B cell (primary cell): ENCODE measurements at regions not wholly inside any gene's neighbourhood (a gene's known extent, or its start where the extent isn't known, plus 50 kb on each side); places are given as distances from the start of the nearest gene placed in this dataset.

ENCODE experiments used
- ATAC-seq: fragments of 200-7000 bp; cut with Tn5 transposase; one replicate; pipeline ENCODE4 v1.10.0; 2021; ENCODE audit warnings: low read depth, mild to moderate bottlenecking, moderate number of reproducible peaks, moderate library complexity
- CTCF ChIA-PET: fragments of 350-600 bp; sonication (Branson Sonifier 250); formaldehyde crosslinking; loops from one replicate; lab custom pipeline; 2021; ENCODE audit warnings: antibody characterized with exemption, inconsistent platforms; lab: Charles Lee
- POLR2A ChIA-PET: fragments of 350-600 bp; sonication (Branson Sonifier 250); formaldehyde crosslinking; loops from one replicate; lab custom pipeline; 2021; ENCODE audit warnings: antibody characterized with exemption; lab: Charles Lee
- DNase-seq: peaks from one replicate; pipeline ENCODE4 v3.0.0; 2013
- H2AFZ ChIP-seq: 2 replicates; pipeline ENCODE4 v1.6.1; 2012; ENCODE audit warnings: mild to moderate bottlenecking, low read depth, low read length; ENCODE audit not compliant: insufficient read depth, poor library complexity, severe bottlenecking
- H3K27ac ChIP-seq, 2 donors: 1 replicate in 1 of 2; 2 replicates in 1 of 2; pipeline ENCODE4 v1.5.1; 2012 to 2013; ENCODE audit warnings: low read length in 2 of 2, mild to moderate bottlenecking in 2 of 2, moderate library complexity in 1 of 2
- H3K27me3 ChIP-seq, 4 experiments: fragments of 200-600 bp in 1 of 4; sonication (generic) in 1 of 4; replicated peaks in 1 of 4; 1 replicate in 2 of 4; 2 replicates in 2 of 4; pipeline versions ENCODE4 v1.6.1 to v1.7.0; 2013 to 2016; ENCODE audit warnings: low read length in 3 of 4, mild to moderate bottlenecking in 2 of 4, mixed read lengths in 1 of 4, moderate library complexity in 1 of 4; ENCODE audit not compliant: insufficient read depth in 4 of 4, control insufficient read depth in 3 of 4; ENCODE audit errors: control extremely low read depth in 1 of 4
- H3K36me3 ChIP-seq, 2 experiments: replicated peaks in 1 of 2; 1 replicate in 1 of 2; 2 replicates in 1 of 2; pipeline versions ENCODE4 v1.6.1 to v1.7.1; 2013; ENCODE audit warnings: low read length in 1 of 2; ENCODE audit not compliant: insufficient read depth in 2 of 2, control insufficient read depth in 1 of 2; ENCODE audit errors: control extremely low read depth in 1 of 2, extremely low read depth in 1 of 2
- H3K4me1 ChIP-seq, 2 donors: fragments of 200-600 bp in 1 of 2; sonication (generic) in 1 of 2; 1 replicate in 1 of 2; 2 replicates in 1 of 2; pipeline versions ENCODE4 v1.5.1 to v1.6.1; 2013 to 2017; ENCODE audit warnings: low read length in 2 of 2; ENCODE audit not compliant: control insufficient read depth in 2 of 2, insufficient read depth in 2 of 2
- H3K4me2 ChIP-seq: replicated peaks from 2 replicates; pipeline ENCODE3; 2012; ENCODE audit warnings: mild to moderate bottlenecking, low read depth, low read length; ENCODE audit not compliant: poor library complexity, severe bottlenecking
- H3K4me3 ChIP-seq, 5 experiments: fragments of 200-600 bp in 1 of 5; sonication (generic) in 1 of 5; 1 replicate in 3 of 5; 2 replicates in 2 of 5; pipeline versions ENCODE4 v1.5.1 to v1.7.0; 2011 to 2016; ENCODE audit warnings: low read length in 4 of 5, mild to moderate bottlenecking in 4 of 5, low read depth in 2 of 5, control low read depth in 1 of 5, moderate library complexity in 1 of 5; ENCODE audit not compliant: insufficient read depth in 1 of 5; ENCODE audit errors: control extremely low read depth in 1 of 5, extremely low read depth in 1 of 5
- H3K79me2 ChIP-seq: fragments of 200-600 bp; sonication (generic); one replicate; pipeline ENCODE4 v1.6.0; 2016; ENCODE audit warnings: low read length; ENCODE audit not compliant: control insufficient read depth, insufficient read depth
- H3K9ac ChIP-seq: fragments of 200-600 bp; sonication (generic); 2 replicates; pipeline ENCODE4 v1.6.1; 2017; ENCODE audit warnings: mild to moderate bottlenecking, low read length, moderate library complexity
- H3K9me3 ChIP-seq, 3 donors: one replicate each; pipeline versions ENCODE4 v1.6.1 to v1.7.1; 2013; ENCODE audit warnings: low read length in 2 of 3; ENCODE audit not compliant: control insufficient read depth in 2 of 3, insufficient read depth in 1 of 3; ENCODE audit errors: control extremely low read depth in 1 of 3
- H4K20me1 ChIP-seq: 2 replicates; pipeline ENCODE4 v1.6.0; 2012; ENCODE audit warnings: mild to moderate bottlenecking, low read length; ENCODE audit not compliant: insufficient read depth, control insufficient read depth, poor library complexity, severe bottlenecking
- H3K27ac Mint-ChIP-seq: one replicate; pipeline ENCODE4 v1.8.0; 2021; ENCODE audit warnings: mixed read lengths
- H3K27me3 Mint-ChIP-seq: one replicate; pipeline ENCODE4 v1.8.0; 2021; ENCODE audit warnings: mixed read lengths
- H3K4me1 Mint-ChIP-seq: one replicate; pipeline ENCODE4 v1.8.0; 2021; ENCODE audit warnings: mixed read lengths
- H3K4me3 Mint-ChIP-seq: one replicate; pipeline ENCODE4 v1.8.0; 2021; ENCODE audit warnings: mixed read lengths
- H3K9me3 Mint-ChIP-seq: one replicate; pipeline ENCODE4 v1.8.0; 2022; ENCODE audit warnings: mixed read lengths; ENCODE audit not compliant: insufficient read depth
- CTCF ChIP-seq: fragments of 200-600 bp; IDR thresholded peaks from one replicate; pipeline ENCODE4 v1.8.0; 2022; ENCODE audit warnings: antibody characterized with exemption, mild to moderate bottlenecking
- EZH2 ChIP-seq: IDR thresholded peaks from 2 replicates; pipeline ENCODE4 v1.6.1; 2012; ENCODE audit warnings: borderline replicate concordance, low read depth, mild to moderate bottlenecking, moderate library complexity, low read length; ENCODE audit not compliant: insufficient read depth, poor library complexity, severe bottlenecking
- WGBS: methylation state at CpG from one replicate; pipeline ENCODE4 v1.1.5; 2013; ENCODE audit warnings: missing lambda C conversion rate; ENCODE audit not compliant: insufficient coverage; 5-methylcytosine and 5-hydroxymethylcytosine counted together
- intact Hi-C: fragments of 100-400 bp; cut with micrococcal nuclease; formaldehyde crosslinking; loops from one replicate; pipeline ENCODE4 v1.10.0; 2022

- H3K4me3 ChIP-seq: no peak overlapping the region
- Mint-ChIP-seq H3K4me1 (peaks cover 8% of the 10 kb centered on the region), H3K27ac (no peak overlapping the region), H3K4me3 (no peak overlapping the region), H3K27me3 (peaks cover 4% of the 10 kb centered on the region), H3K9me3 (no peaks in the 10 kb centered on the region)
- ChIA-PET POLR2A (interaction anchor here (0.7 kb wide), 1 partner anchor 244 kb away, joined by 3 read pairs; no protein-coding TSS in a partner anchor), CTCF (interaction anchor here (0.8 kb wide), 1 partner anchor 10 kb away, joined by 5 read pairs; no protein-coding TSS in a partner anchor)
- intact Hi-C loops: no loop called here
- no peak overlapping the region for H3K27ac ChIP-seq
- peaks cover 0 to 2% (median 0%) of the 10 kb centered on the region in 3 donors for H3K9me3 ChIP-seq
- 77% methylated on average over 2 of the region's 2 CpGs for WGBS
- H3K27me3 ChIP-seq: no peaks in the 10 kb centered on the region
- no peak overlapping the region for H2AFZ ChIP-seq
- no peaks in the 10 kb centered on the region for H3K4me1 ChIP-seq
- H3K9ac ChIP-seq: no peak overlapping the region
- ATAC-seq: no peak
- TF ChIP-seq CTCF: no peak
- no peak for TF ChIP-seq EZH2
- no peaks in the 10 kb centered on the region for H4K20me1 ChIP-seq
- no peaks in the 10 kb centered on the region for H3K36me3 ChIP-seq
- no peak overlapping the region for H3K4me2 ChIP-seq
- H3K79me2 ChIP-seq: no peaks in the 10 kb centered on the region
- DNase-seq: no peak
Observed at GRCh38 chr18:10386956-10387355, 67.5 kb upstream of the APCDD1 start.

GRCh38 chr18:10387399-10387798 is 67.0 kb upstream of the APCDD1 start:
- Histone ChIP-seq H3K4me3 (no peak overlapping the region), H3K4me1 (no peaks in the 10 kb centered on the region), H3K27ac (no peak overlapping the region), H3K9ac (no peak overlapping the region), H3K27me3 (no peaks in the 10 kb centered on the region), H4K20me1 (no peaks in the 10 kb centered on the region), H3K36me3 (no peaks in the 10 kb centered on the region), H3K9me3 (peaks cover 0 to 2% (median 0%) of the 10 kb centered on the region in 3 donors), H3K4me2 (no peak overlapping the region), H2AFZ (no peak overlapping the region), H3K79me2 (no peaks in the 10 kb centered on the region)
- TF ChIP-seq EZH2: no peak
- TF ChIP-seq CTCF: no peak
- ATAC-seq: no peak
- no peak for DNase-seq
- H3K27me3 Mint-ChIP-seq: peaks cover 4% of the 10 kb centered on the region
- no peak overlapping the region for H3K4me3 Mint-ChIP-seq
- H3K4me1 Mint-ChIP-seq: peaks cover 8% of the 10 kb centered on the region
- intact Hi-C loops: no loop called here
- 100% methylated on average over 1 of the region's 3 CpGs for WGBS
- H3K27ac Mint-ChIP-seq: no peak overlapping the region
- POLR2A ChIA-PET: interaction anchor here (0.7 kb wide), 1 partner anchor 244 kb away, joined by 3 read pairs; no protein-coding TSS in a partner anchor
- H3K9me3 Mint-ChIP-seq: no peaks in the 10 kb centered on the region
- CTCF ChIA-PET: interaction anchor here (0.8 kb wide), 1 partner anchor 9 kb away, joined by 5 read pairs; no protein-coding TSS in a partner anchor
